Astrocyte (in vitro differentiated cells and primary cell): ENCODE measurements at regions not wholly inside any gene's neighbourhood (a gene's known extent, or its start where the extent isn't known, plus 50 kb on each side); places are given as distances from the start of the nearest gene placed in this dataset.

Source experiments
- DNase-seq: peaks from one replicate; pipeline ENCODE4 v3.0.0-alpha.2; 2010; ENCODE audit warnings: low read depth
- FAIRE-seq: peaks from 2 replicates; lab custom pipeline; 2011; peaks lifted over from hg19 to GRCh38; lab: Jason Lieb, UNC
- H2AFZ ChIP-seq: 2 replicates; pipeline ENCODE4 v1.6.0; 2012; ENCODE audit warnings: low read depth, low read length, inconsistent platforms
- H3K27ac ChIP-seq: 2 replicates; pipeline ENCODE4 v1.5.1; 2011; ENCODE audit warnings: low read depth, low read length, inconsistent platforms
- H3K27me3 ChIP-seq: 2 replicates; pipeline ENCODE4 v1.6.0; 2011; ENCODE audit warnings: low read length, inconsistent platforms; ENCODE audit not compliant: insufficient read depth
- H3K36me3 ChIP-seq: 2 replicates; pipeline ENCODE4 v1.5.1; 2011; ENCODE audit warnings: low read length, inconsistent platforms; ENCODE audit not compliant: insufficient read depth
- H3K4me1 ChIP-seq: 2 replicates; pipeline ENCODE4 v1.5.1; 2011; ENCODE audit warnings: low read length, inconsistent platforms; ENCODE audit not compliant: insufficient read depth
- H3K4me2 ChIP-seq: 2 replicates; pipeline ENCODE4 v1.6.0; 2012; ENCODE audit warnings: low read length, inconsistent platforms
- H3K4me3 ChIP-seq: 2 replicates; pipeline ENCODE4 v1.5.1; 2011; ENCODE audit warnings: low read depth, mild to moderate bottlenecking, low read length, inconsistent platforms; ENCODE audit not compliant: insufficient read depth
- H3K79me2 ChIP-seq: 2 replicates; pipeline ENCODE4 v1.6.0; 2012; ENCODE audit warnings: mild to moderate bottlenecking, low read length, inconsistent platforms; ENCODE audit not compliant: insufficient read depth
- H3K9ac ChIP-seq: 2 replicates; pipeline ENCODE4 v1.6.0; 2012; ENCODE audit warnings: mild to moderate bottlenecking, low read length, inconsistent platforms
- H3K9me3 ChIP-seq: 2 replicates; pipeline ENCODE4 v1.5.1; 2012; ENCODE audit warnings: low read depth, mild to moderate bottlenecking, low read length, inconsistent platforms; ENCODE audit not compliant: insufficient read depth
- H4K20me1 ChIP-seq: 2 replicates; pipeline ENCODE4 v1.6.0; 2012; ENCODE audit warnings: low read length, inconsistent platforms; ENCODE audit not compliant: insufficient read depth
- H3K27ac Mint-ChIP-seq: one replicate; pipeline ENCODE4 v1.8.0; 2021; ENCODE audit warnings: mild to moderate bottlenecking, mixed read lengths; ENCODE audit not compliant: unreplicated experiment
- H3K27me3 Mint-ChIP-seq: one replicate; pipeline ENCODE4 v1.8.0; 2021; ENCODE audit warnings: low read depth, mixed read lengths; ENCODE audit not compliant: unreplicated experiment
- H3K36me3 Mint-ChIP-seq: one replicate; pipeline ENCODE4 v1.8.0; 2021; ENCODE audit warnings: low read depth, mixed read lengths; ENCODE audit not compliant: unreplicated experiment
- H3K4me1 Mint-ChIP-seq: one replicate; pipeline ENCODE4 v1.8.0; 2021; ENCODE audit warnings: low read depth, mixed read lengths; ENCODE audit not compliant: unreplicated experiment
- H3K4me3 Mint-ChIP-seq: one replicate; pipeline ENCODE4 v1.8.0; 2021; ENCODE audit warnings: mild to moderate bottlenecking, moderate library complexity, mixed read lengths; ENCODE audit not compliant: unreplicated experiment
- H3K9me3 Mint-ChIP-seq: one replicate; pipeline ENCODE4 v1.8.0; 2021; ENCODE audit warnings: mild to moderate bottlenecking, mixed read lengths; ENCODE audit not compliant: unreplicated experiment
- CTCF ChIP-seq: IDR thresholded peaks from 2 replicates; pipeline ENCODE4 v1.5.1; 2011; ENCODE audit warnings: low read depth, mild to moderate bottlenecking, inconsistent platforms, low read length, moderate library complexity; ENCODE audit not compliant: insufficient read depth
- EZH2 ChIP-seq: IDR thresholded peaks from 2 replicates; pipeline ENCODE4 v1.6.1; 2012; ENCODE audit warnings: mild to moderate bottlenecking, low read length, inconsistent platforms; ENCODE audit not compliant: insufficient read depth

GRCh38 chr6:104229057-104229456 lies 630.7 kb downstream of the HACE1 start:
- H3K9ac ChIP-seq: no peak overlapping the region
- no peaks in the 10 kb centered on the region for H3K4me1 ChIP-seq
- no peak overlapping the region for H3K4me3 Mint-ChIP-seq
- H2AFZ ChIP-seq: no peak overlapping the region
- no peaks in the 10 kb centered on the region for H3K9me3 Mint-ChIP-seq
- no peaks in the 10 kb centered on the region for H3K27me3 Mint-ChIP-seq
- DNase-seq: no peak
- H3K4me2 ChIP-seq: no peak overlapping the region
- no peaks in the 10 kb centered on the region for H3K36me3 ChIP-seq
- no peaks in the 10 kb centered on the region for H3K79me2 ChIP-seq
- H3K9me3 ChIP-seq: no peaks in the 10 kb centered on the region
- no peak for FAIRE-seq
- no peak overlapping the region for H3K4me3 ChIP-seq
- no peak overlapping the region for H3K27ac ChIP-seq
- TF ChIP-seq EZH2 (no peak), CTCF (no peak)
- H3K27me3 ChIP-seq: no peaks in the 10 kb centered on the region
- H4K20me1 ChIP-seq: no peaks in the 10 kb centered on the region
- H3K27ac Mint-ChIP-seq: no peak overlapping the region
- no peaks in the 10 kb centered on the region for H3K36me3 Mint-ChIP-seq
- no peaks in the 10 kb centered on the region for H3K4me1 Mint-ChIP-seq

- Mint-ChIP-seq H3K4me3 (no peak overlapping the region), H3K4me1 (no peaks in the 10 kb centered on the region)
- no peak for FAIRE-seq
Measured at GRCh38 chr6:104227508-104227907, 632.2 kb downstream of the HACE1 start.

More at GRCh38 chr6:104227508-104227907, 632.2 kb downstream of the HACE1 start:
- Mint-ChIP-seq H3K27ac (no peak overlapping the region), H3K27me3 (no peaks in the 10 kb centered on the region), H3K36me3 (no peaks in the 10 kb centered on the region), H3K9me3 (no peaks in the 10 kb centered on the region)
- Histone ChIP-seq H3K4me1 (no peaks in the 10 kb centered on the region), H3K27me3 (no peaks in the 10 kb centered on the region), H3K27ac (no peak overlapping the region), H4K20me1 (no peaks in the 10 kb centered on the region), H3K4me3 (no peak overlapping the region), H2AFZ (no peak overlapping the region), H3K4me2 (no peak overlapping the region), H3K9ac (no peak overlapping the region), H3K36me3 (no peaks in the 10 kb centered on the region), H3K79me2 (no peaks in the 10 kb centered on the region), H3K9me3 (no peaks in the 10 kb centered on the region)
- TF ChIP-seq CTCF (no peak), EZH2 (no peak)
- DNase-seq: no peak
